HCT116 (cell line): ENCODE measurements at regions not wholly inside any gene's neighbourhood (a gene's known extent, or its start where the extent isn't known, plus 50 kb on each side); places are given as distances from the start of the nearest gene placed in this dataset.

Source experiments
- EZH2 ChIP-seq: fragments of 200-600 bp; sonication (generic); IDR thresholded peaks from 2 replicates; pipeline ENCODE4 v1.6.1; 2017; ENCODE audit warnings: antibody characterized with exemption, mixed run types
- RAD21 ChIP-seq: IDR thresholded peaks from 2 replicates; pipeline ENCODE4 v1.6.1; 2012; ENCODE audit warnings: low read depth, mild to moderate bottlenecking
- TF ChIP-seq, protein P1 (sequence below), 3 experiments: fragments of 200-600 bp in 1 of 3; sonication (generic) in 1 of 3; IDR thresholded peaks in 2 of 3; conservative IDR thresholded peaks in 1 of 3; 2 replicates each; pipeline ENCODE4 v1.5.1; 2012 to 2017; ENCODE audit warnings: low read depth in 2 of 3, low read length in 2 of 3, antibody characterized with exemption in 1 of 3, borderline replicate concordance in 1 of 3, control low read depth in 1 of 3, mild to moderate bottlenecking in 1 of 3, mixed read lengths in 1 of 3, mixed run types in 1 of 3, moderate library complexity in 1 of 3; ENCODE audit not compliant: insufficient read depth in 1 of 3

GRCh38 chr3:59527493-59527892, 477.7 kb upstream of the CFAP20DC start:
- TF ChIP-seq RAD21: no peak
- TF ChIP-seq, protein P1, sequence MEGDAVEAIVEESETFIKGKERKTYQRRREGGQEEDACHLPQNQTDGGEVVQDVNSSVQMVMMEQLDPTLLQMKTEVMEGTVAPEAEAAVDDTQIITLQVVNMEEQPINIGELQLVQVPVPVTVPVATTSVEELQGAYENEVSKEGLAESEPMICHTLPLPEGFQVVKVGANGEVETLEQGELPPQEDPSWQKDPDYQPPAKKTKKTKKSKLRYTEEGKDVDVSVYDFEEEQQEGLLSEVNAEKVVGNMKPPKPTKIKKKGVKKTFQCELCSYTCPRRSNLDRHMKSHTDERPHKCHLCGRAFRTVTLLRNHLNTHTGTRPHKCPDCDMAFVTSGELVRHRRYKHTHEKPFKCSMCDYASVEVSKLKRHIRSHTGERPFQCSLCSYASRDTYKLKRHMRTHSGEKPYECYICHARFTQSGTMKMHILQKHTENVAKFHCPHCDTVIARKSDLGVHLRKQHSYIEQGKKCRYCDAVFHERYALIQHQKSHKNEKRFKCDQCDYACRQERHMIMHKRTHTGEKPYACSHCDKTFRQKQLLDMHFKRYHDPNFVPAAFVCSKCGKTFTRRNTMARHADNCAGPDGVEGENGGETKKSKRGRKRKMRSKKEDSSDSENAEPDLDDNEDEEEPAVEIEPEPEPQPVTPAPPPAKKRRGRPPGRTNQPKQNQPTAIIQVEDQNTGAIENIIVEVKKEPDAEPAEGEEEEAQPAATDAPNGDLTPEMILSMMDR (IDR thresholded peaks at IDR 0.05 in 2 of 3, conservative IDR thresholded peaks at IDR 0.05 in 1 of 3; ENCODE audit: borderline replicate concordance in 1 of 3, insufficient read depth in 1 of 3, low read depth in 2 of 3, low read length in 2 of 3): no peak
- TF ChIP-seq EZH2: no peak
